Stimulated activated CD8-positive, alpha-beta memory T cell treated with anti-CD3 and anti-CD28 coated beads, Interleukin-15, amount 100 ng/mL, for 48 hours (primary cell): ENCODE measurements at regions not wholly inside any gene's neighbourhood (a gene's known extent, or its start where the extent isn't known, plus 50 kb on each side); places are given as distances from the start of the nearest gene placed in this dataset.
"Not testable (repeated sequence)": the region's sequence is repeated elsewhere in the genome, so short reads cannot be mapped to it uniquely, and the experiment has no call there.

Experiments
- DNase-seq, 2 donors: peaks; one replicate each; pipeline ENCODE4 v3.0.0-alpha.2; 2020; ENCODE audit warnings: low read depth in 2 of 2

DNA sequence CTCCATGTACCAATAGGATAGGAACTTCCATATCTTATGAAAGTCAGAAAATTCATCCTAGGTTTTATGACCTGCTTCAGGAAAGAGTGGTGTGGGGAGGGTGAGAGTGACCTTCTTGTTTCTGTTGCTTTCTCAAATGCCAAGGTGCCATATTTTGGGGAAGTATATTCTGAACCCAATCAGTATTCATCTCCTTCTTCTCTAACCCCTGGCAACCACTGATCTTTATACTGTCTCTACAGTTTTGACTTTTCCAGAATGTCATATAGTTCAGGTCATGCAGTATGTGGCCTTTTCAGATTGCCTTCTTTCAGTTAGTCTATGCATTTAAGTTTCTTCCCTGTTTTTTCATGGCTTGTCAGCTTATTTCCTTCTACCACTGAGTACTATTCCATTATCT is 321.4 kb upstream of the SEMA6A start:
- no peak for DNase-seq

DNA sequence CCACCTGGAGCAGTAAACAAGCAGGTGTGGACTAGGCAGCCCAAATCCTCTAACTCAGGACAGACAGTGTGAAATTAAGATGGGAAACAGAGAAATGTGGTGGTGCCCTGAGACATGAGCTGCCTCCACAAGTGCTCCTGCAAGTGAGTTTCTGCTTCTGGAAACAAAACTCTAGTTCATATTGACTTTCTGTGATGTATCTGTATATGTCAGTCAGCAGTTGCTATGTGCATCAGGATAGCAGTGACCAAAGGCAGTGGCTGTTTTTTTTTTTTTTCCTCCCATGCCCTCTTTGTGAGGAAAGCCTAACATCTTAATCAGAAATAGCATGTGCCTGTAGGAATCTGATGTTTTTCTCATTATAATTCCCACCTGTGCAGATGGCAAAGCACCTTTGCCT is 318.4 kb upstream of the SEMA6A start:
- DNase-seq = no peak

DNA sequence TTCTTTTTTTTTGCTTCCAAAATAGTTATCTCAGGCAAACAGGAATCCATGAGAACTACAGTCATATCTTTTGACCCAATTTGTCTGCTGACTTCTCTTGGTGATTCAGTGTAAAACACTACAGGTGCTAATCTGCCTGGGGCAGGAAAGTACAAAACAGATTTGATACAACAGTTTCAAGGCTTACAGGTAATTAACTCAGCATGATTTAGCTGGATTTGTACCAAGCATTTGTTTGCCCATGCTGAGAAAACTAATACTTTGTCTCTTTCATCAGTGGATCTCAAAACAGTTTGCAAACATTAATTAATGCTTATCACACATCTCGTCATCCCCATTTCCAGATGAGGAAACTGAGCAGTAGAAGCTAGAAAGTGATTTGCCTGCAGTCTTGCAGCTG is 312.5 kb upstream of the SEMA6A start:
- no peak for DNase-seq

DNA sequence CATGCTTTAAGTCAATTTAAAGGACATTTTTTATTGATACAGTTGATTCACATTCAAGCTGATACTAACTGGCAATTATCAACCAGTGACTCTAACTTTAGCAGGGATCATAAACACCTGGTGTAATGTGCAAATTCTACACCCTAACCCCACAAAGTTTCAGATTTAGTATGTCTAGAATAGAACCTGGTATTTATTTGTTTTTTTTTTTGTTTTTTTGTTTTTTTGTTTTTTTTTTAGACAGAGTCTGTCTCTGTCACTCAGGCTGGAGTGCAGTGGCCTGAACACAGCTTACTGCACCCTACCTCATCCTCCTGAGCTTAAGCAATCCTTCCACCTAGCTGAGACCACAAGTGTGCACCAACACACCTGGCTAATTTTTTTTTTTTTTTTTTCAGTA is 311.2 kb upstream of the SEMA6A start:
- no peak for DNase-seq

DNA sequence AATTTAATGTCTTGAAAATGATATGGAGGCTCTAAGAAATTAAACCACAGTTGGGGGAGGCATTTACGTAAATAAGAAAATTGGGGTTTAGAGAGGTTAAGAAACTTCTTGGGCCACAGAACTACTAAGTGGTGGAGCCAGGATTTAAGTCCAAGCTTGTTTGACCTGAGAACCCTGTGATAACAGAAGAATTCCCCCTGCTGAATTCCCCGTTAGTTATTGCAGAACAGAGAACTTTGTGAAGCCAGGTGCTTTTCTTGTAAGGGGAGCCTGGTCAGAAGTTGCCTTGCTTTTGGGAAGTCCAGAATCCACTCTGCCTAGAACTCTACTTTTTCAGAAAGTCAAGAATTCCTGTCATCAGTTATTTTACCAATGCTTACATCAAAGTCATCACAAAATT is 309.3 kb upstream of the SEMA6A start:
- no peak for DNase-seq

DNA sequence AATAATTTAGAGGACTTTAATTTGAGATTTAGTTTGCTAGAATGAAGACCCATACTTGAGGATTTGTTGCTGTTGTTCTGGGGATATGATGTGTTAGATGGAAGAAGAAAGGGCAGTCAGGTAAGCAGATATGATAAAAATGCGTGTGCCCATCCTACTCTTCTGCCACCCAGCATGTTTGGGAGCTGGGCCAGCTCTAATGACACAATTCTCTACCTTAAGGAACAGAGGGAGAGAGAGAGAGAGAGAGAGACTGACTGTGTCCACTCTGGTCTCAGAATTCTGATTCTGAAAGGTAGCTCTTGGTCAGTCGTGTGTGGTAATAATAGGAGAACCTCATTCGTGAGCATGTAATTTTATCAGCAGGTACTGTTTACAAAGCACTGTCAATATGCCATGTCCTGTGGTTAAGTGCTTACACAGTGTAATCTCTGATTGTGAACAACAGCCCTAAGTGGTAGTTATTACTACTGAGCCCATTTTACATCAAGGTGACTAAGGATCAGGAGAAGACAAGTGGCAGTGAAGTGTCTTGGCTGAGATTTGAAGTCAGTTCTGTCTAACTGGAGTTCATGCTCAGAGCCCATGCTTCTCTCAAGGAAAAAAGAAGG is 307.4 kb upstream of the SEMA6A start:
- DNase-seq = no peak

DNA sequence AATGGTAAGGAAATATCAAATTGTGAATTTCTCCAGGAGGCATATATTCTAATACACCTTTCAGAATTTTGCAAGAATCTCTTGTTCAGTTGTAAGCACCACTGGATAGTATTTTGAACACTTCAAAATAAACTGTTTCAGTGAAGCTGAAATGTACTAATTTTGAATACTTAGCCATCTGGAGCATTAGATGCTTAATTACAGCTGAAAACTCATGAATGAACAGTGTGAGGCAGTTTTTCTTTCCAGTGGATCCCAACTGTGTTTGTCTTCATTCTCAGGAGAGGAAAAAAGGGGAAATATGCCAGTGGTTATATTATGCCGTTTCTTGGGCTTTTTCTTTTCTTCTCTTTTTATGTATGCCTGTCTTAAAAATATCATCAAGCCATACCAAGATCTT is 306.0 kb upstream of the SEMA6A start:
- DNase-seq = no peak

DNA sequence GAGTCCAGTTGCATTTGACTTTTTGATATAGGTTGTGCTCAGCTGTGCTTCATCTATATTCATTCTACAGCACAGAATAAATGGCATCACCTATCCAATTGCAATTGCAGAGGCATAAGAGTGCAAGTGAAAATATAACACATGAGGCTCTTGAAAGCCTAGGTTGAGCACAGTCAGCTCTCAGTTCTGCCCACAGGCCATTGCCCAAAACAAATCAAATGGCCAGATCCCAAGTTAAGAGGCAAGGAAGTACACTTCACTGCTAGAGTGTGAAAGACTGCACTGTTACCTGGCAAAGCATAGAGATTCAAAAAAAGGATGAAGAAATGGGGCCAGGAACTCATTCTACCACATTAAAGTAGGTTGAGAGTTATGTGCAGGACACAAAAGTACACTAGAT is 305.5 kb upstream of the SEMA6A start:
- no peak for DNase-seq

DNA sequence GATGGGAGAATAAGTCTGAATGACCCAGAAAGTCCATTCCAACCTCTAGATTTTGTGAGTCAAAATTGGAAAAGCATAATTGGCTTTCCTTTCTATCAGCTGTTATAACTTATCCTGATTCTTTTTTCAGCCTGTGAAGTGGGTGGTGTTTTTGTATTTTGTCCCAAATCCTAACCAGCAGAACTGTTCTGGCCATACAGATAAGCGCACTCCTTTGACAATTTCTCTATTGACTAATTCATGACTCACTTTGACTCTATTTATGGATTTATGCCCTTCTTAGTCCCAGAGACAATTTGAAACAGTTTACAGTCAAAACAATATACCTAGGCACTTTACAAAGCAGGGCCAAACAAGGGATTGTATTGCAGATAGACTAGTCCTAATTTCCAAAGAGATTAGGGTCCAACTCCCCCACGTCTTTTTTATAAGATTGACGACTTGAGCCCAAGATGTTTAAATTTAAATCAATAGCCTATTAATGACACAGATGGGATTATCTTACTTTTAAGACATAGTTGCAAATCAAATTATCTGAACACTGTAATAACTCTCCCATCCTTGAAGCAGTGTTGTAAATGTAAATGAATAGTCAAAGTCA is 301.7 kb upstream of the SEMA6A start:
- no peak for DNase-seq

DNA sequence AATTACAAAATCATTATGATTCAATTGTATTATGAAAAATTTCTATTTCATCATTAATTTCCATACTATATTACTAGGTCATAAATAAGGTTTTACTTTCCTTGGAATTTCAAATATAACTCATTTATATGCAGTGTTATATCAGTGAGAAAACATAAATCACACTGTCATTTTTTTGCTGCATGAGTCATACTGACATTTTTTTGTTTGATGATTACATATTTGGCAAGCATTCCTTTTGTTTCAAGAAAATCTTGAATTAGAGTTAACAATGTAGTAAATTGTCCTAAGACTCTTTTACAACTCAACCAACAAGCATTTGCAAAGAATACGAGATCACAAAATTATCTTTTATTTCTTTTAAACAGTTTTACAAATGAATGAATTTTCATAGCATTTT is 298.4 kb upstream of the SEMA6A start:
- DNase-seq = no peak

DNA sequence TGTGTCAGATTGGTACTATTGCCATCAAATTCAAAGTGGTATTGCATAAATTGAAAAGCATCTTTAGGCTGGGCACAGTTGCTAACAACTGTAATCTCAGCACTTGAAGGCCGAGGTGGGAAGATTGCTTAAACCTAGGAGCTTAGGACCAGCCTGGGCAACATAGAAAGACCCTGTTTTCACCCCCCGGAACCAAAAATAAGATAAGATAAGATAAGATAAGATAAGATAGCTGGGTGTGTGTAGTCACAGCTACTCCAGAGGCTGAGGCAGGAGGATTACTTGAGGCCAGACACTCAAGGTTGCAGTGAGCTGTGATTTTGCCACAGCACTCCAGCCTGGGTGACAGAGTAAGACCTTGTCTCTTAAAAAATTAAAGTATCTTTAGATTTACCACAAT is 297.9 kb upstream of the SEMA6A start:
- DNase-seq = no peak

DNA sequence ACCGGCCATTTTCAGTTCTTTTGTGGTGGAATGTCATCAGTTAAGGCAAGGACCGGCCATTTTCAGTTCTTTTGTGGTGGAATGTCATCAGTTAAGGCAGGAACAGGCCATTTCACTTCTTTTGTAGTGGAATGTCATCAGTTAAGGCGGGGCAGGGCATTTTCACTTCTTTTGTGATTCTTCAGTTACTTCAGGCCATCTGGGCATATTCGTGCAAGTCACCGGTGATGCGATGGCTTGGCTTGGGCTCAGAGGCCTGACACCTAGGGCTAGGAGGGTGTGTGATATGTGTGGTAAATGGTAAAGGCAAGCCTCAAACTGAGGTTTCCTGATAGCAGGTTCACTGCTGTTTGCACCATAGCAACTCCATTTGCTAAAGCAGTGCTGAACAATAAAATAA is 293.2 kb upstream of the SEMA6A start:
- DNase-seq = not testable (repeated sequence)

DNA sequence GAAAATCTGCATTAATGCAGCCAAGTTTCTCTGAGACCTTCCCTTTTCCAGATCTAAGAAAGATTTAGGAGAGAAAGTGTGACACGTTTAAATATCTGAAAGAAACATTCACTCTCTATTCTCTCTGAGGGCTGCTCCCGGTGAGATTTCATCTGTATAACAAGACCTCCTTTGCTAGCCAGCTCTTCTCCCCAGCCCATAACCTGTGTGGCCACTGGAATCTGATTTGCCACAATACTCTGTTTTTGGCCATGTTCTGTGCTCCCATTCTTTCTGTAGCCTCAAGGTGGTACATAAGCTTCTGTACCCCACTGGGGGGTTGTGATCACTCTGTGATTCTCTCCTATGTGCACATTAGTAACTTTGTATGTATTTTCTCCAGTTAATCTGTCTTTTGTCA is 291.0 kb upstream of the SEMA6A start:
- no peak for DNase-seq

DNA sequence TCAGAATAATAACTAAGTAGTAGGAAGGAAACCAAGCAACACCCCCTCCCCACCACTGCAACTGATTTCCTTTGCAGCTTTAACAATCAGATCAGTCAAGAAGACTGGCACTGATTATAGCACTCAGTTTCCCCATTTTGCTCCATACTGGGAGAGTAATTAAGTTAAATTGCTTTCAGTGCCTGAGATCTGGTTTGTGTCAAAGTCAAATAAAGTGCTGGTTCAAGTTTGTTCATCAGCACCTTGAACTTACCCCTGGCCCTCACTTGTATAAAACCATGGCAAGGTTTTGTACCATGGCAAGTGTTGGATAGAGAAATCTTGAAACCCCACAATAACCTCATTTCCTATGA is 290.2 kb upstream of the SEMA6A start:
- no peak for DNase-seq

DNA sequence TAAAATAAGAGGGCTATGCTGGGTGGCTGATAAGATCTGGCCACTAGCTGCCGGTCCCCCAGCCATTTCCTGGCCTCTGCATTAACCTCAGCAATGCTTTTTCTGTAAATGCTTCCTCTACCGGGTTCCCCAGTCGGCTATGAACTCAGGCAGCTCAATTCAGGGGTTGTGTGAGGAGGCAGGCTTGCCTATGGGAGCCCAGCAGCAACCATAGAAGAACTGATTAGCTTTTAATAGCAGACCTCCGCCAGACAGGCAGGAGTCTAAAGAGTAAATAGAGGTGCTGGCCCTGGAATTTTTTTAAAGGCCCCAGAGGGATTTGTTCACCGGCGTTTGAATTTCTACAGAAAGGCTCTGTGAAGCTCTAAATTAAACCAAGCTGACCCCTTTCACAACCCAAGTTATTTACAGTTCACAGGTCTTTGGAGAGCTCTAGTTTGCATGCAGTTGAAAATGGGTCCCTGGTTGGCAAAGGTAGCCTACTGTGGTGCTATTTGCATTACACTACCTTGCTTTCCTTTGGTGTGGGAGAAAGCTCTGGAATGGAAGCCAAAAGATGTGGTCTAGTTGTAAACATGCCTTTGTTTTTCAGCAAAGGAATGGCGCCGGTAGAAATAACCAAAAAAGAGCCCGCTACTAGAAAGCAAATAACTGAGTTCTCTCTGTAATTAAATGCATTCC is 289.7 kb upstream of the SEMA6A start:
- DNase-seq = no peak

DNA sequence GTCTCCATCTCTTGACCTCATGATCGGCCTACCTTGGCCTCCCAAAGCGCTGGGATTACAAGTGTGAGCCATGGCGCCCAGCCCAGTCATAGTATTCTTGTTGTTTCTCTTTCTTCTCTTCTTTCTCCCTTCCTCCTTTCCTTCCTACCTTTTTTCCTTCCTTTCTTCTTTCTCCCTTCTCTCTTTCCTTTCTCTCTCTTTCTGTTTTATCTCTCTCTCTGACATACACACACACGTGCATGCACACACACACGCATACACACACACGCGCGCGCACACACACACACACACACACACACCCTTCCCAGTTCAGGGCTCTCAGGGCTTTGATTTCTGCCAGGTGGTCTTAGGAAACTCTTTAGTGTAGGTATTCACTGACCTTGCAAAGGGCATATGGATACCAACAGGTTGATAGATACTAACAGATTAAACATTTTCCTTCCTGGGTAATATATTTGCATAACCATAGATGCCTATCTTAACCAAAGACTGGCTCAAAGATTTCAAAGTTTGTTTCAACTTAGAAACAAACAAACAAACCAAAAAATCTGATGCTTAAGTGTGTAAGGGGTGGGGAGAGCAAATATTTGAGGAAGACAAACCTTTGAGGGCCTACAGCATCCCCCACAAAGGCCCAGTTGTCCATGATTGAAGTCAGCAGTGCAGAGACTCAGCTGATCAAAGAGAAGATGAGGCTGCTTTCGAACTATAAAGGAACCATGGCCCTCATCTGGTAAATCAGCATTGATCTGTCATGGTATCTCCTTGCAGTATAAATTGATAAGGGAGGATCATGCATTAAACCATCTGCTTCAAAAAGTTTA is 288.2 kb upstream of the SEMA6A start:
- DNase-seq = no peak

DNA sequence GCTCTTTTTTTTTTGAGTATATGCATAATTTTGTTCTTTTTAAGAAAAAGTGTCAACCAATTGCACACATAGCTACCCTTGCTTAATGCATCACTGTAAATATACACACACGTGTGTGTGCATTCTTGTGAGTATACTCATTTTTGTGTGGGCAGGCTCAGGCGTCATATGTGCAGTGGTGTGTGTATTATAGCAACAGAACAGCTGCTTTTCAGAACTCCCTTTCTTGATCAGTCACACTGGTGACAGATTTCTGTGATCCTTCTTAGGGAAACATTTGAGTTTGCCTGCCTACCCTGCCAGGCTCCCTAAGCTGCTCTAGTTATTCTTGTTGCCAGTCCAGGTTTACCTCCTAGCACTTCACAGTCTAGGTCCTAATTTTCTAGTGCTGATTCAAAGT is 287.0 kb upstream of the SEMA6A start:
- no peak for DNase-seq

DNA sequence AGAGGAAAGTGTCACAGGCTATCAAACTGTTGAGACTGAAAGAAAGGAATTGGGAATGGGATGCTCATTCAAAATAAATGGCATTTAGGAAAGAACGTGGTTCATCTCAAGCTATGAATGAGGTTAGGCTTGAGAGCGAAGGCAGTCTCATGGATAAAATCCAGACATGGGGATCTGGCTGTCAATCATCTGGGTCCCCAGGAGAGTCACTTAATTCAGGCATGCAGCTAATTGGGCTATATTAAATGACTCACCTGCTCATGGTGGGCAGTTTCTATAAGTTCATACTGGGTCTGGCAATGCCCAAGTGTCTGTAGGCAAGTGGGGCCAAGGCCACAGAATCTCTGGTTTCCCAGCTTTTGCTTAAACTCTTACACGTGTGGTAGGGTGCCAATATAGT is 286.5 kb upstream of the SEMA6A start:
- DNase-seq = no peak

DNA sequence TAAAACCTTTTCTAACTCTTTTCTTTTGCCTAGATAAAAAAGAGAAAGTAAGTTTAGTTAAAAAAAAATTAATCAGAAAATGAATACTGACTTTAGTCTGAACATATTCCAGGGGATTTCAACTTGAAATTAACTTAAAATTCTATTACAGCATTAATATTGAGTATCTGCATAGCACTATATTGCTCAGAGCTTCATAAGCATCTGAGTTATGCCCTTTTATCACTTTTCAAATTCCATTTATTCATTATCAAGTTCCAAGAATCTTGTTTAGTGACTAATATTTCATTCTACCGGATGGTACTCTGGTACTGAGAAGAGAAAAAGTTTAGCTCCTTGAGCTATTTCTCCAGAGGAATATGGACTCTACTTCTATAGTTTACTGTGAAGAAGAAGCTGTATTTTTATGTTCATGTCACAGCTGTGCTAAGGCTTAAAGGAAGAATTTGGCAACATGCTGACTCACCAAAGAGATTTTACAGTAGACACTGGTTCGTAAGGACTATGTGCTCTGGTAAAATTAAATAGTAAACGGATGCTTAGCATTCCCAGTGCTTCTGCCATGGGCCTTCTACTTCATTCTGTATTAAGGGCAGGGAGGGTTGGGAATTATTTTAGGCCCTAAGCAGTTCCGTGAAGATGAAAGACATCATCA is 285.2 kb upstream of the SEMA6A start:
- DNase-seq = no peak

DNA sequence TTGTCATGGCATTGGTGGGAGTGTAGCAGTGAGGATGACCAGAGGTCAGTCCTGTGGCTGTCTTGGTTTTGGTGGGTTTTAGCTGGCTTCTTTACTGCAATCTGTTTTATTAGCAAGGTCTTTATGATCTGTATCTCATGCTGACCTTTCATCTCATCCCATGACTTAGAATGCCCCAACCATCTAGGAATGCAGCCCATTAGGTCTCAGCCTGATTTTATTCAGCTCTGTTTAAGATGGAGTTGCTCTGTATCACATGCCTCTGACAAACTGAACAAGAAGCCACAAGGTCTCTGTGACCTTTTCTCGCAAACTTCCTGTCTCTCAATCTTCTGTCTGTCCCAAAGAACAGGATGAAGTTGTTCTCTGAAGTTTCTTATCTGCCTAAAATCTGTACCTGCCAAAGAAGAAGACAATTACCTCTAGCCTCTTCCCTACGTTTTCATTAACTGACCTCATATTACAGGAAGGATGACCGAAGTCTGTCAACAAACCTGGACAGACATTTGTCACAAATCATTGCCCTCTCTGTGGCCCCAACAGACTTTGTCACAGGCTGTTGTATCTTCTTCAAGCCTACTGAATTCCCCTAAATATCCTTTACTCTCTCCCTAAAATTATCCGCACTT is 284.2 kb upstream of the SEMA6A start:
- DNase-seq = no peak

DNA sequence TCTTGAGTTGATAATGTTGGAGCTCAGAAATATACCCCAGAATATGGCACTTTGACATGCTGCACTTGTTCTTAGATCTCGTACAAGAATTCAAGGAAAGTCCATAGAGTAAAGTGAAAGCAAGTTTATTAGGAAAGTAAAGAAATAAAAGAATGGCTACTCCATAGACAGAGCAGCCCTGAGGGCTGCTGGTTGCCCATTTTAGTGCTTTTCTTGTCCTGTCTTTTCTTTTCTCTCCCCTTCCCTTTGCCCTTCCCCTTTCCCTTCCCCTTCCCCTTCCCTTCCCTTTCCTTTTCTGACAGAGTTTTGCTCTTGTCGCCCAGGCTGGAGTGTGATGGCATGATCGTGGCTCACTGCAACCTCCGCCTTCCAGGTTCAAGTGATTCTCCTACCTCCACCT is 283.4 kb upstream of the SEMA6A start:
- DNase-seq = not testable (repeated sequence)

DNA sequence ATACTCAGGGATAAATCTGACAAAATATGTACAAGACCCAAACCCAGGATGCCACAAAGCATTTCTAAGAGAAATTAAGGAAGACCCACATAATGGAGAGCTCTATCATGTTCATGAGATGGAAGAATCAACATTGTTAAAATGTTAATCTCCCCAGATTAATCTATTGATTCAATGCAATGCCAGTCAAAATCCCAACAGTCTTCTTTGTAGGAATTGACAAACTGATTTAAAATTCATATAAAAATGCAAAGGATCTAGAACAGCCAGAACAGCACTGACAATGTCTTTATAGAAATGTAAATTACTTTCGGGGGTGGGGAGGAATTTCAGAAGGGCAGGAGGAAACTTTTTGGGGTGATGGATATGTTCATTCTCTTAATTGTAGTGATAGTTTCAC is 281.6 kb upstream of the SEMA6A start:
- DNase-seq = no peak
